Activated T-helper 1 cell treated with anti-CD3 and anti-CD28 coated beads, Interleukin-2, amount 50 U/mL, for 16 hours (primary cell): ENCODE measurements at regions not wholly inside any gene's neighbourhood (a gene's known extent, or its start where the extent isn't known, plus 50 kb on each side); places are given as distances from the start of the nearest gene placed in this dataset.
"Not testable (repeated sequence)": the region's sequence is repeated elsewhere in the genome, so short reads cannot be mapped to it uniquely, and the experiment has no call there.

Experiments
- DNase-seq, 2 donors: peaks; one replicate each; pipeline ENCODE4 v3.0.0-alpha.2; 2020; ENCODE audit warnings: low read depth in 1 of 2, low spot score in 1 of 2

DNA sequence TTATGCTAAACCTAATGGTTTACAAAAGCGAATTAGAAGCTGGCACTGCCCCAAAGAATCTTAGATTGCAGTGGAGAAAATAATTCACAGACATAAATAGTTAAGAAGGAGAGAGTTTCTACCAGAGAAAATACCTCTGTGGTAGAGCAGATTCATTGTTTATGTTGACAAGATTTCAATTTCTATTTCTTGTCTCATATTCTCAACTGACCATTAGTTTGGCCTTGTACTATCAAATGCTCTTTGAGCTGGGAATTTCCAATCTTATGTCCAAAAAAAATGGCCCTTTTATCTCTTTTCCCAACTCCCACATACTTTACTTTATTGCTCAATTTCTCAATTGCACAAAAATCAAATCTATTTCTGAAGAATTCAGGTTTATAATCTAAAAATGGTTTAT is 804.1 kb upstream of the CITED2 start:
- no peak for DNase-seq

DNA sequence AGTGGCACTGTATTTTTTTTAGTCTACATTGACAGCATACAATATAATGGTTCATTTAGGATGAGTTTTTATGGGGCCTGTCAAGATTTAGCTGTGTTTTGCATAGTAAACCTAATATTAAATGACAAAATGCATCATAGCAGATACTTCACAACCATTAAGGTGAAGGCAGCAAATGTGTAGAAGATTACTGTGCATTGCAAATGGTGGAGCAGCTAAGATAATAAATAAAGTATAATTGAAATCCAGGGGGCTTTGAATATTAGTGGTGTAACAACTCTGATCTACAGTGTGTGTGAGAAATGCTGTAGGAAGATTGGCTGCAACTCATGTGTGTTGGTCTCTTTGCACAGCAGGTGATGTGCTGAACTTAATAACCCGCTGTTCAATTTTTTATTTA is 801.9 kb upstream of the CITED2 start:
- DNase-seq, result no peak

DNA sequence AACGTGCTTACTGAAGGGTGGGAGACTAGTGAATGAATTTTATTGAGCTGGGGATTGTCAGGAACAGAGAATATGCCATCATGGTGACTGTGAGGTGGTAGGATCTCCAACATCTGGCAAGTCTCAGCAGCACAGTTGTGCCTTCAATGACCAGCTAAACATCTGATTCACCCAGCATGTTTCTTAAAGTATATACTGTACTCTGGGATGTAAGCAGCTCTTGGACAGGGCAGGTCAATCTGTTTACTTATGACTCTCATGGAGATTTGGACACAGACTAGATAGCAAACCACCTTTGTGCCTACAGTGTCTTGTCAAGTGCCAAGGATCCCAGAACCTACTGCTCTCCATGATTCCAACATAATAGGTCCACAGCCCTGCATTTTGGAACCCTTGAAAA is 801.0 kb upstream of the CITED2 start:
- no peak for DNase-seq

DNA sequence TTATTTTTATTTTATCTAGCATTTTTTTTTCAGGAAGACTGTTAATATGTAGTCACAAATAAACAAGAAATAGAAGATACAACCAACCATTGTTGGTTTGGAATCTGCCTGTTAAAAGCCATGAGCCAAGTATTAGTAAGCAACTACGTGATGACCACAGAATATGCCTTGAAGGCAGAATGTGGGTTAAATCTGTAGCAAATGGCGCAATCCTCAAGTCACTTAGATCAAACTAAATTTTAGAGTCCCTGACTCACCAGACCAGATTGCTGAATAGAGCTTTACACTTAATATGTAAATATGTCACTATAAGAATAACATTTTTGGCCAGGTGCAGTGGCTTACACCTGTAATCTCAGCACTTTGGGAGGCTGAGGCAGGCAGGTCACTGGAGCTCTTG is 800.1 kb upstream of the CITED2 start:
- no peak for DNase-seq

DNA sequence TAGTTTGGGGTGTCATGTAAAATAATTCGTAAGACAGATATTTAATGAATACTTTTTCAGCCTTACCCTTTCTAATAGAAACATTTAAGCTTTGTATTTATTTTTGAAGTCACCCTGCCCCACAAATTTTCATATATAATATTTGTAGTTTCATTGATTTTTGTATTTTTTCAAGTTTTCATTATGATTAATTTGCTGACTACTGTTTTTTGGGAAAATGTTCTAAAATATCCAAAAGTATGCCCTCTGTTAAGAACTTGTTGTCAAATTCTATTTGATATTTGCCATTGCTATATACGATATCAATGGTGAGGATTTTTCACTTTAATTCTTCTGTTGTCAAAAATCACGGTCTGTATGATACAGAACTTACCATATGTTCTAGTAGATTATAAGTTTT is 793.9 kb upstream of the CITED2 start:
- DNase-seq, result no peak

DNA sequence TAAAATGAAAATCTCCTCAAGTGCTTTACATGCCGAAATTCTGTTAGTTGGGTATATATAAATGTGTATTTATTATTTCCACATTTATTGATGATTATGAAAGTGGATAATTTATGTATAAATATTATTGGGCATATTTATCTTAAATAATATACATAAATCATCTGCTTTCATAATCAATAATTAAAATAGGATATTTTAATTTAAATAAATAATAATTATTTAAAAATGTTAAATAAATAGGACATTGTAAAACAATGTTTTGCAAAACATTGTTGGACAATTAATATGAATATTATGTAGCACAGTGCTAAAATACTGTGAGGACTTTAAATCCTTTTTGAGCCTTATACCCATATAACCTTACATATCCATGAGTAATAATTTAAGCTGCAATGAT is 786.5 kb upstream of the CITED2 start:
- DNase-seq, result no peak

DNA sequence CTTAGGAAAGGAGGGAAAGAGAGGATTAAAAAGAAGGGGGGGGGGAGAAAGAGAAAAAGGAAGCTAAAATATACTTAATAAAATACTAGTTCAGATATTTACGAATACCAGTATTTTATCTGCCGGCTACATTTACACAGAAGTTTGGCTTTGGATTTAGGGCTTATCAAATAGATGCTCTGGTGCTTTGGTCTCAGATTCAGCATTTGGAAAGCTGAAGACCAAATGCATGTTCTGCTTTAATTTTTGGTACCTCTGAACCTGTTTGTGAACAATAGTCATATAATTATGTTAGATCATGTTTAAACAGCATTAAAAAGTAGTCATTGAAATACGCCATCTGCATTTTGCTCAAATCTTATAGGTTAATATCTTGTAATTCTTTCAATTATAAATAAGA is 786.0 kb upstream of the CITED2 start:
- no peak for DNase-seq

DNA sequence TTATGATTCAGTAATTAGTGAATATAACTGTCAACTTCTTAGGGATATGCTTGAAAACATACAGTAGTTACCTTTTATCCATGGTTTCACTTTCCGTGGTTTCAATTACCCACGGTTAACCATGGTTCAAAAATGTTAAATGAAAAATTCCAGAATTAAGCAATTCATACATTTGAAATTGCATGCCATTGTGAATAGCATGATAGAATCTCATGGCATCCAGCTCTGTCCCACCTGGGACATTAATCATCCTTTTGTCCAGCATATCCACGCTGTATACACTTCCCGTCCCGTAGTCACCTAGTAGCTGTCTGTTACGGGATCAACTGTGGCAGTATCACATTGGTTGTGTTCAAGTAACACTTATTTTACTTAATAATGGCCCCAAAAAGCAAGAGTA is 781.7 kb upstream of the CITED2 start:
- DNase-seq, result no peak

DNA sequence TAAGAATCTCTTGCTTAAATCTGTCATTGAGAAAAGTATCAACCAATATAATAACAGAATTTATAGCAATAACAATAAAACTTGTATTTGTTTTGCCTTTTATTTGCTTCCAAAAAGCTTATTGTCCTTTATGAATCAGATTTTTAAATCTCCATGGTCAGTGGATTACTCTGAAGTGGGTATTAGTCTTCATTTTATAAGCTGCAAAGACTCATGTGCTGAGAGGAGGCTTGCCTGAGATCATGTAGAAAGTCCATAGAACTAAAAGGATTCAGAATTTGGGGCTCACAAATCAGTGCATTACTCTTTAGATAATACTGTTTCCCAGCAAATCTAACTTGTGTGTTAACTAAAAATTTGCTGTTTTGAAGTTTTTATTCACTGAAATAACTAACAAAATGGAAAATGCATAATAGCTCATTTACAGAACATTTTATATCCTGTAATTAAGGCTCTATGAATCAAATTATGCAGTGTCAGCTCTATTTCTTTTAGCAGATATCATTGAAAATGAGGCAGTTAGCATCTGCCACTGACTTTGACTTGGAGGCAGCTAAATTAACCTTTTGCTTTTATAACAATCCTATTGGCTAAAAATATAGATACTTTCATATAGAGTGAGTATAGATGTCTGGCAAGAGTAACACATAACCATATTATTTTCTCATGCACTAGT is 781.1 kb upstream of the CITED2 start:
- no peak for DNase-seq

DNA sequence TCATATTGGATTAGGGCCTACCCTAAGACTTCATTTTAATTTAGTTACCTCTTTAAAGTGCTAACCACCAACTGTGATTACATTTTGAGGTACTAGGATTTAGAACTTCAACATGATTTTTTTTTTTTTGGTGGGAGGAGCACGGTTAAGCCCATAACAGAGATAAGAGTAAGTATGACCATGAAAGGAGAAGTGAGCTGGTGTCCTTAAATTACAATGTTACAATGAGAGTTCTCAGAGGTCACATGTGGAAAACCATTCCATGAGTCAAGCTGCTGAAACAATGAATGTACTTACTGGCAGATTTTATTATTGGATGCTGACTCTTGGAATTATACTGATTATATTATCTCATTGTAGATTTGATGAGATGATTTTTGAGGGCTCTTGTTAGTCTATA is 779.3 kb upstream of the CITED2 start:
- DNase-seq, result no peak

DNA sequence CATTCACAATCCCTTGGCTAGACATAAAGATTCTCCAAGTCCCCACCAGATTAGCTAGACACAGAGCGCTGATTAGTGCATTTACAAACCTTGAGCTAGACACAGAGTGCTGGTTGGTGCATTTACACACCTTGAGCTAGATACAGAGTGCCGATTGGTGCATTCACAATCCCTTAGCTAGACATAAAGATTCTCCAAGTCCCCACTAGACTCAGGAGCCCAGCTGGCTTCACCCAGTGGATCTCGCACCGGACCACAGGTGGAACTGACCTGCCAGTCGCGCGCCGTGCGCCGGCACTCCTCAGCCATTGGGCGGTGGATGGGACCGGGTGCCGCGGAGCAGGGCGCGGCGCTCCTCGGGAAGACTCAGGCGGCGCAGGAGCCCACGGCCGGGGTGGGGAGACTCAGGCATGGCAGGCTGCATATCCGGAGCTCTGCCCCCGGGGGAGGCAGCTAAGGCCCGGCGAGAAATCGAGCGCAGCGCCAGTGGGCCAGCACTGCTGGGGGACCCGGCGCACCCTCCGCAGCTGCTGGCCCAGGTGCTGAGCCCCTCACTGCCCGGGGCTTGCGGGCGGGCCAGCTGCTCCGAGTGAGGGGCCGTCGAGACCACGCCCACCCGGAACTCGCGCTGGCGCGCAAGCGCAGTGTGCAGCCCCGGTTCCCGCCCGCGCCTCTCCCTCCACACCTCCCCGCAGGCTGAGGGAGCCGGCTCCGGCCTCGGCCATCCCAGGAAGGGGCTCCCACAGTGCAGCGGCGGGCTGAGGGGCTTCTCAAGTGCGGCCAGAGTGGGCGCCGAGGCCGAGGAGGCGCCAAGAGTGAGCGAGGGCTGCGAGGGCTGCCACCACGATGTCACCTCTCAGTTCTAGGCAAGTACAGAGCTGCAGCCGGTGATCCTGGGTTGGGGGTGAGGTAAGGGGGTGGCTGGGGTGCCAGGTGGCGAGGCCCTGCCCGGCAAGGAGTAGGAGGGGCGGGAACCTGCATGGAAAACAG is 773.7 kb upstream of the CITED2 start:
- not testable (repeated sequence) for DNase-seq

DNA sequence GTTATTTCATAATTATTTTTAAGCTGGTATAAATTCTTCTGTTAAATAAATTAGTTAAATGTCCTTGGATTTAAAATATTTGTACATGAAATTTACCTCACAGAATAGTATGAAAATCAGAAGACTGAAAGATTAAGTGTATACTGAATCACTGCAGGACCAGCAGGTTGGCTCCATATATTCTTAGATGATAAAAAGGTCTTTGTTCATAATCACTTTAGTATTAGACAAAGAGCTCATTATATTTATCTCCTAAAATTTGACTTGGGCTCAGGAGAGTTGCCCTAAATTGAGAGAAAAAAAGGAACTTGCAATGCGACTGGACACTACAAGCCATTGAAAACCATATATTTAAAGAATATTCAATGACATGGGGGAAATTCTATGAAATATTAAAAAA is 766.4 kb upstream of the CITED2 start:
- no peak for DNase-seq

DNA sequence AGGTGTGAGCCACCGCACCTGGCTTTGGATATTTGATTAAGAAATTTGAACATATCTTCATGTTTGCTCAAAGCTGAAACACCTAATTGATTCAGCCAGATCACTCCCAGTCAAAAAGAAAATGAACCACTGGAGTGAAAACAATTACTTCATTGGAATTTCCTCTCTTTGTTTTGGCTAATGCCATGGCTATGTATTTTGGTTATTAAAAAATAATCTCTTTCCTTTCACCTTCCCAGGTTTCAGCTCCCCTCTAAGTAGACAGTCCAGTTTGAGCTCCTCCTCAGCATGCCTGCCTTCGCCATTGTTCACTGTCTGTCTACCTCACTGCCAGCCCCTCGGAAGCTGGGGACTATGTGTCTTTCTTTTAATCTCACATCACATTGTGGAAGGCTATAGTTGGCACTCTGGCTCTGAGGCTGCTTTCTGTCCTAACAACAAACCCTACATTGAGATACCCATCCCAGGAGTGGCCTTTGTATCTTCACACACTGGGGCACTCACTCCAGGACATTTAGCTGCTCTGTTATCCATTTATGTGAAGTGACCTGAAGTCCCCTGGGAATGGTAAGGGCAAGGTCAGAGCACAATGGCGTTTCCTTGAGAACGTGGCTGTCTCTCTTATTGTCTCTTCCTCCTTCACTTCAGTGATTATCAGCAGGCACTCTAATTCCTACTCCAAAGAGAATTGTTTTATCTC is 764.0 kb upstream of the CITED2 start:
- DNase-seq, result no peak

DNA sequence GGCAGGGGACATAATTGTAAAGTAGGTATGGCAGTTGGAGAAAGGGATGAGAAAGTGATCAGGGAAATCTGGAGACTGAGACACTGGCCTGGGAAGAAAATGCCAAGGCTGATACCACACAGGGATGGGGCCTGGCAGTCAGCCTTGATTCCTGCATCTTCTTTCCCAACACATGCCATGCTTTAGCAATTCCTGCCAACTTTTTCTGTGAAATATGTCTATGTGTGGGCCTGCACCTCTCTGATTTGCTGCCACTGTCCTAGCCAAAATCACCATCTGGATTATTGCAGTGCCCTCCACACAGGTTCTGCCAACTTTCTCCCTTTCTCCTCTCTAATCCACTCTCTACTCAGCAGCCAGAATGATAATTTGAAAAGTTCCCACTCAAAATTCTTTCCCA is 759.8 kb upstream of the CITED2 start:
- DNase-seq, result no peak

DNA sequence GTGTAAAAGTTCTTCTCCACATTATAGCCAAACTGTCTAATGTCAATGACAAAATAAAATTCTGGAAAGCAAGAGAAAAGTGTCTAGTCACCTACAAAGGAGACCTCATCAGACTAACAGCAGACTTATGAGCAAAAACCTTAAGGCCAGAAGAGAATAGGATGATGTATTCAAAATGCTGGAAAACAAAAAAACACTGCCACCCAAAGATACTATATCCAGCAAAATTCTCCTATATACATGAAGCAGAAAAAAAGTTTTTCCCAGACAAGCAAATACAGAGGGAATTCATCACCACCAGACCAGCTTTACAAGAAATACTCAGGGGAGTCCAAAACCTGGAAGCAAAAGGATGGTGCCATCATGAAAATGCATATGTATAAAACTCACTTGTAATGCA is 755.6 kb upstream of the CITED2 start:
- DNase-seq, result no peak

DNA sequence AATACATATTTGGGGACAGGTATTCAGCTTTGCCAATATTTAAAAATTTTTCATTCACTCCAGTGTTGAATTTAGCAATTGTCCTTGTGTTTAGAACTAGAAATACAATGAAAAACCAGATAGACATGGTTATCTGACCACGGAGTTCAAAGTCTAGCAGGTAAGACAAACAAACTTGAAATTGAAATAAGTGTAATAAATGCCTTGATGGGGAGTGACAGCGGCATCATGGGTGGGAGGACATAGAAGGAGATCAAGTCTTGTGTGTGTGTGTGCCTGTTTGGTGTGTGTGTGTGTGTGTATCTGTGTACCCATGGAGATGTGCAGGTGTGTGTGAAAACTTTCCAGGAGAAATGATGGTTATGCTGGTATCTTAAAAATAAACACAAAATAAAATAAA is 750.0 kb upstream of the CITED2 start:
- DNase-seq, result no peak

DNA sequence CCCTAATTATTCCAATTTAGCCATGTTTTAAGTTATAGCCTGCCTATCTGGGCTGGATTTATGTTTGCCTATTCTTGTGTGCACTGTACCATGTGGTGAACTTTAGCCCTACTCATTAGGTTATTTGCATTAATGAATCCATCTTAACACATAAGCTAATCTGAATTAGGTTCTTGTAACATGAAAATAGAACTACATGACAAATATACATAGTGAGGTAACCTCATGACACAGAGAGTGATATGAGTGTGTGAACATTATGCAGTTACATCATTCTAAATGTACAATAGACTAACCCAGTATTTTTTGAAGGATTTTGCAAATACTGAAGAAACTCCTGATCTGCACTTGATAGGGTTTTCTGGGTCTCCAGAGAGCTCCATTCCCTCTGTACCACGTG is 733.7 kb upstream of the CITED2 start:
- no peak for DNase-seq

DNA sequence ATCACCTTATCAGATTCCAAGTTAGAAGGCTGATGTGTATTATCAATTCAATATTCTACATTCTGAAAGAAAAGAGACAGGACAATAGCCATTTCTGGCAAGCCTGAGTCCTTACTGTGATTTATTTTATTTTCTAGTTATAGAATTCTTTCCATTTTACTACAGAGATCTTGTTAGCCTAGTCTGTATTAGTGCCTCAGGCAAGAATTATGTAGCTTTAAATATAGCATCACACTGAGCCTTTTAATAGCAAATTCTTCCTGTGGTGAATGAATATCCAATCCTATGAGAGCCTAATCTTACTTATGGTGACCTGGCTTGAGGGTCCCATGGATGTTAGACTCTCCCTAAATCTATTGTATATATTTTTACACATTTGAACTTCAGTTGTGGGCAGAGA is 732.8 kb upstream of the CITED2 start:
- no peak for DNase-seq

DNA sequence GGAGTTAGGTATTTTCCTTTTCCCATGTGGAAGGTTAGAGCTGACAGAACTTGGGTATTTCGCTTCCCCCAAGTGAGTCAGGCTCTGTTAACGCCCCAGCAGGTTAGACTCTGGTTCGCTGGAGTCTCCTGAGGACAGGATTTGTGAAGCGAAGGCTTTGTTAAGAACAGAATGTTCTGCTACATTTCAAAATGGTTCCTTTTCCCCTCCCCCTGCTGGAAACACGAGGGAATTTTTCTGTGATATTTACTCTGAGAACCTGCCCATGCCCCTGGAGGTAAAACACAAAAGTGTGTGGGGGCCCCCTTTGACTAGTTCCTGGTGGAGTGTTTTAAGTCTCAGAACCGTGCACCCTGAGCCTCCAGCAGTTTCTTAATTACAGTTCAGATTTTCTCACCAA is 731.4 kb upstream of the CITED2 start:
- no peak for DNase-seq

DNA sequence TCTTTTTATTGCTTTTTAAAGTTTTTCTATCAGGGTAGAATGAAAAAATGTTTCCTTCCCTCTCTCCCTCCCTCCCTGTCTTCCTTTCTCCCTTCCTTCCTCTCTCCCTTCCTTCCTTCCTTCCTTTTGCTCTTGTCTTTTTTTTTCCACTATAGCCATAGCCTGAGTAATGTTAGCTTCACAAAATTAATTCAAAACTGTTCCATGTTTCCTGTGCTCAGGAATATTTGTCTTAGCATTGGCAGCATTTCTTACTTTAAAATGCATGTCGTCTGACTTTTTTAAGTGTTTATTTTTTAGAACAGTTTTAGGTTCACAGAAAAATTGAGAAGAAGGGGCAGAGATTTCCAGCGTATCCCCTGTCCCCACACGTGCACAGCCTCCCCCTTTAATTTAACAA is 730.8 kb upstream of the CITED2 start:
- no peak for DNase-seq

DNA sequence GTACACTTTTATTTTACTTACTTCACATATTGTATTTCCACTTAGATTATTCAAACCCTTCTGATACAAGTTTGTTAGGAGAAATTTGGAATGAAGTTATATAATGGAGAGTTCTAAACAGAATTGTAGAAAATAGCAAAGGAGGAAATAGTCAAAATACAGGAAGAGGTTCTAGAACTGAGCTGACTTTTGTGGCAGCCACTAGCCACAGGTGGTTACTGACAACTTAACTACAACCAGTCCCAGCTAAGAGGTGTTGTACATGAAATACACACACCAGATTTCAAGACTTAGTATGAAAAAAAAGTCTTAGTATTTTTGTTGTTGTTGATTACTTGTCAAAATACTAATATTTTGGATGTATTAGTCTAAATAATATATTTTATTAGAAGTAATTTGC is 727.4 kb upstream of the CITED2 start:
- no peak for DNase-seq

DNA sequence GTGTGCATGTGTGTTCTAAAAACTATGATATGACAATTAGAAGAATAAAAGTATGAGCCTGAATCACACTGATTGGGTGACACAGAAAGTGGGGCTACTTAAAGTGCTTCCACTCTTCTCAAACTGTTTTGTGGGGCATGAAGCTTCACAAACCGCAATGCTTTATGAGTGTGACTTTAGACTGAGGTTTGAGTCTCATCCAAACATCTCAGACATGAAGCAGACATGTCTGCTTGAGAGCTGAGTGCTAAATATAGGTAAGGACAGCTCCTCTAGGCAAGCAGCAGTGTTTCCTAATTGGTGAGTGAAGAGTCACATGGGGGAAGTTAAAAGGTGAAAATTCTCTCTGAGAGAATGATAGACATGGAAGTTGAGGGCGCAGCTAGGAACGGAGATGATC is 726.9 kb upstream of the CITED2 start:
- DNase-seq, result no peak
